SK-N-SH (cell line): ENCODE measurements at regions not wholly inside any gene's neighbourhood (a gene's known extent, or its start where the extent isn't known, plus 50 kb on each side); places are given as distances from the start of the nearest gene placed in this dataset.

Experiments
- CTCF ChIA-PET: fragments of 300-600, 350-600 bp; formaldehyde crosslinking; extraction: SDS; loops from one replicate; lab custom pipeline; 2021; lab: Yijun Ruan, JAX
- POLR2A ChIA-PET: fragments of 350-600 bp; sonication (Branson Sonifier 250); formaldehyde crosslinking; extraction: SDS; loops from one replicate; lab custom pipeline; 2020; ENCODE audit warnings: antibody characterized with exemption, inconsistent platforms; lab: Yijun Ruan, JAX
- DNase-seq: peaks from one replicate; pipeline ENCODE4 v3.0.0; 2012
- H2AFZ ChIP-seq: fragments of 200-600 bp; sonication (generic); 2 replicates; pipeline ENCODE4 v1.8.1; 2016; ENCODE audit warnings: antibody characterized with exemption, mild to moderate bottlenecking, low read depth
- H3F3A ChIP-seq: fragments of 200-600 bp; sonication (generic); replicated peaks from 2 replicates; pipeline ENCODE3; 2016; ENCODE audit warnings: antibody characterized with exemption, mild to moderate bottlenecking; ENCODE audit not compliant: insufficient read depth
- H3K27ac ChIP-seq, 2 experiments: fragments of 200-500 bp in 1 of 2; fragments of 200-600 bp in 1 of 2; sonication (Bioruptor generic) in 1 of 2; sonication (generic), shearing (Covaris generic) in 1 of 2; 2 replicates each; pipeline versions ENCODE4 v1.5.1 to v1.6.1; 2014 to 2016; ENCODE audit warnings: low read depth in 2 of 2, inconsistent platforms in 1 of 2, low read length in 1 of 2, mild to moderate bottlenecking in 1 of 2, mixed read lengths in 1 of 2
- H3K27me3 ChIP-seq: fragments of 200-600 bp; sonication (generic), shearing (Covaris generic); 2 replicates; pipeline ENCODE4 v1.6.1; 2016; ENCODE audit warnings: mixed run types; ENCODE audit not compliant: insufficient read depth
- H3K36me3 ChIP-seq, 2 experiments: fragments of 200-500 bp in 1 of 2; fragments of 200-600 bp in 1 of 2; sonication (Bioruptor generic) in 1 of 2; sonication (generic) in 1 of 2; replicated peaks in 1 of 2; 2 replicates each; pipeline versions ENCODE3 to v1.5.1; 2014 to 2016; ENCODE audit warnings: low read length in 1 of 2, mild to moderate bottlenecking in 1 of 2; ENCODE audit not compliant: insufficient read depth in 2 of 2, control insufficient read depth in 1 of 2
- H3K4me1 ChIP-seq, 2 experiments: fragments of 200-500 bp in 1 of 2; fragments of 200-600 bp in 1 of 2; sonication (Bioruptor generic) in 1 of 2; sonication (generic), shearing (Covaris generic) in 1 of 2; 2 replicates each; pipeline versions ENCODE4 v1.5.1 to v1.6.1; 2014 to 2016; ENCODE audit warnings: low read depth in 1 of 2, low read length in 1 of 2, mixed run types in 1 of 2; ENCODE audit not compliant: insufficient read depth in 2 of 2, control insufficient read depth in 1 of 2
- H3K4me2 ChIP-seq: fragments of 200-600 bp; sonication (generic), shearing (Covaris generic); 2 replicates; pipeline ENCODE4 v1.6.1; 2017; ENCODE audit warnings: mixed run types
- H3K4me3 ChIP-seq, 2 experiments: fragments of 200-500 bp in 1 of 2; fragments of 200-600 bp in 1 of 2; sonication (Bioruptor generic) in 1 of 2; sonication (generic), shearing (Covaris generic) in 1 of 2; 2 replicates each; pipeline versions ENCODE4 v1.5.1 to v1.8.1; 2014 to 2016; ENCODE audit warnings: low read depth in 2 of 2, inconsistent platforms in 1 of 2, low read length in 1 of 2, mild to moderate bottlenecking in 1 of 2, mixed read lengths in 1 of 2, moderate library complexity in 1 of 2
- H3K79me2 ChIP-seq: fragments of 200-600 bp; sonication (generic); 2 replicates; pipeline ENCODE4 v1.8.1; 2017; ENCODE audit warnings: mild to moderate bottlenecking; ENCODE audit not compliant: insufficient read depth
- H3K9ac ChIP-seq: fragments of 200-600 bp; sonication (generic); 2 replicates; pipeline ENCODE4 v1.6.1; 2017; ENCODE audit warnings: mixed run types
- H3K9me2 ChIP-seq: fragments of 200-600 bp; sonication (generic); 2 replicates; pipeline ENCODE4 v1.6.1; 2017; ENCODE audit warnings: mixed run types
- H3K9me3 ChIP-seq: fragments of 200-600 bp; sonication (generic); 2 replicates; pipeline ENCODE4 v1.6.1; 2017; ENCODE audit warnings: mixed run types, mild to moderate bottlenecking, moderate library complexity
- H4K20me1 ChIP-seq: fragments of 200-600 bp; sonication (generic); 2 replicates; pipeline ENCODE4 v1.6.1; 2017; ENCODE audit warnings: mild to moderate bottlenecking, mixed run types; ENCODE audit not compliant: insufficient read depth
- CHD2 ChIP-seq: fragments of 150-350 bp; IDR thresholded peaks from 2 replicates; pipeline ENCODE4 v1.6.1; 2018; ENCODE audit warnings: low read length; ENCODE audit not compliant: partially characterized antibody
- ELF1 ChIP-seq: IDR thresholded peaks from 2 replicates; pipeline ENCODE4 v1.4.0; 2012
- FOSL2 ChIP-seq: IDR thresholded peaks from 2 replicates; pipeline ENCODE4 v1.4.0; 2012; ENCODE audit warnings: low read depth, mild to moderate bottlenecking, moderate library complexity, borderline replicate concordance
- FOXM1 ChIP-seq: IDR thresholded peaks from 2 replicates; pipeline ENCODE4 v1.4.0; 2012; ENCODE audit warnings: low read depth, mild to moderate bottlenecking
- GABPA ChIP-seq: IDR thresholded peaks from 2 replicates; pipeline ENCODE4 v1.4.0; 2012; ENCODE audit warnings: low read depth, mild to moderate bottlenecking
- NRF1 ChIP-seq: IDR thresholded peaks from 2 replicates; pipeline ENCODE4 v1.6.1; 2012; ENCODE audit warnings: low read depth, mild to moderate bottlenecking, low read length
- RCOR1 ChIP-seq: fragments of 150-350 bp; IDR thresholded peaks from 2 replicates; pipeline ENCODE4 v1.6.1; 2017; ENCODE audit warnings: antibody characterized with exemption, low read length
- RFX5 ChIP-seq: IDR thresholded peaks from 2 replicates; pipeline ENCODE4 v1.6.1; 2012; ENCODE audit warnings: mild to moderate bottlenecking, improper control_type of control experiment, low read length
- RXRA ChIP-seq: IDR thresholded peaks from 2 replicates; pipeline ENCODE4 v1.4.0; 2012; ENCODE audit warnings: low read depth, mild to moderate bottlenecking, borderline replicate concordance
- SMC3 ChIP-seq: IDR thresholded peaks from 2 replicates; pipeline ENCODE4 v1.6.1; 2012; ENCODE audit warnings: low read depth, low read length, improper control_type of control experiment
- TEAD4 ChIP-seq: IDR thresholded peaks from 2 replicates; pipeline ENCODE4 v1.4.0; 2012; ENCODE audit warnings: mild to moderate bottlenecking, borderline replicate concordance; ENCODE audit not compliant: insufficient read depth
- YY1 ChIP-seq: IDR thresholded peaks from 2 replicates; pipeline ENCODE4 v1.4.0; 2012; ENCODE audit warnings: low read depth, mild to moderate bottlenecking
- WGBS: methylation state at CpG from one replicate; pipeline ENCODE4 v1.1.6; 2017; ENCODE audit warnings: low lambda C conversion rate; 5-methylcytosine and 5-hydroxymethylcytosine counted together
- TF ChIP-seq, protein P1 (sequence below): IDR thresholded peaks from 2 replicates; pipeline ENCODE4 v1.4.0; 2012; ENCODE audit warnings: low read depth, borderline replicate concordance
- TF ChIP-seq, protein P2 (sequence below): fragments of 200-600 bp; sonication (generic); IDR thresholded peaks from 2 replicates; pipeline ENCODE4 v1.6.1; 2017; ENCODE audit warnings: antibody characterized with exemption, mild to moderate bottlenecking, moderate library complexity
- TF ChIP-seq, protein P3 (sequence below): IDR thresholded peaks from 2 replicates; pipeline ENCODE4 v1.4.0; 2012; ENCODE audit warnings: low read depth, borderline replicate concordance
- TF ChIP-seq, protein P4 (sequence below): fragments of 150-350 bp; IDR thresholded peaks from 2 replicates; pipeline ENCODE4 v1.6.1; 2017; ENCODE audit warnings: antibody characterized with exemption, low read length, low read depth, borderline replicate concordance

DNA sequence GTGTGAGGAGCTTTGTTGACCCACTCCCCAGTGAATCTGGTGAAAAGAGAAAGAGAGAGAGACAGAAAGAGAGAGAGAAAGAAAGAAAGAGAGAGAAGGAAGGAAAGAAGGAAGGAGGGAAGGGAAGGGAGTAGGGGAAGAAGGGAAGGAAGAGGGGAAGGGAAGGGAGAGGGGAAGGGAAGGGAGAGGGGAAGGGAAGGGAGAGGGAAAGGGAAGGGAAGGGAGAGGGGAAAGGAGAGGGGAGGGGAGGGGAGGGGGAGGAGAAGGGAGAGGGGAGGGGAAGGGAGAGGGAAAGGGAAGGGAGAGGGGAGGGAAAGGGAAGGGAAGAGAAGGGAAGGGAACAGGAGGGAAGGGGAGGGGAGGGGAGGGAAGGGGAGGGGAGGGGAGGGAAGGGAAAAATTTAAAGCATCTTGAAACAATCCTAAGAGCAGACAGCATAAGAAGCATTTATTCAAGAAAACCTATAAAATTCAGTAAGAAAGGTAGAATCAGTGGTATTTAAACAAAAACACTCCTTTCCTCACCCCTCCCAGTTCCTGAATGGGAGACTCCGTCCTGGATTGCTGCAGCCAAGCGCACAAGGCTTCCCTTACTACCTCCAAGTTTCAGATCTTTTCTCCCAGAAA is 846.2 kb upstream of the POM121L12 start:
- no peaks in the 10 kb centered on the region for H4K20me1 ChIP-seq

DNA sequence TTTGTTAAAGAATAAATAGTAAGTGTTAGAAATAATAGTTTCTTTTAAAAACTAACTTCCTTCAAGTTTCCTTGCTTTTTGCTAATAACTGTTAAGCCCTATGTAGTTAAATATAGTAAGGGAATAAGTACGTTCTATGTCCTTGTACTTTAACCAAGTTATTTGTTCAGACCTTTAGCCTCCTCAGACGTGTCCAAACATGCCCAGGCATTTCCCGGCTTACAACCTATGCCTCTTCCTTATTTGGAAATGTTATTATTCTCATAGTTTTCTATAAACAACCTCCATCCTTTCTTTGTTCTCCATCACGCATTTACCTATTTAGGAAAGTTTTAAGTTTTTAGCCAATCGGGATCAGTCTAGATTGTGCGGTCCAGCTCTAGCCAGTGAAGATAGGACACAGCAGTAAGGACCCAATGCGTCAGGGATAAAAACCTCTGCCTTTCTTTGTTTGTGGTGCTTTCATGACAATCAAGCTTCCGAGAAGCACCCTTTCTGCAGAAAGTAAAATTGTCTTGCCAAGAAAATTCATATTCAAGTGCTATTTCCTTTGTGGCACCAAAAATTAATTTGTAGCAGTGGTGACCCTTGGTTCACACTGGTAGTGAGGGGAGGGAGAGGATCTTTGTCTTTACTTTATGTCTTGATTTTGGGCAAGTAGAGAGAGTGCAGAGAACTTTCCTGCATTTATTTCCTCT is 851.3 kb upstream of the POM121L12 start:
- Histone ChIP-seq H3K27ac (no peak overlapping the region), H3K36me3 (no peaks in the 10 kb centered on the region), H3K4me1 (no peaks in the 10 kb centered on the region), H3K4me2 (no peak overlapping the region), H3K9me2 (peaks cover 7% of the 10 kb centered on the region; the same call in 1 of the 2 replicates), H3F3A (no peaks in the 10 kb centered on the region), H2AFZ (no peak overlapping the region), H3K4me3 (no peak overlapping the region), H4K20me1 (no peaks in the 10 kb centered on the region), H3K79me2 (no peaks in the 10 kb centered on the region), H3K27me3 (no peaks in the 10 kb centered on the region), H3K9me3 (peaks cover 8% of the 10 kb centered on the region; the same call in 1 of the 2 replicates), H3K9ac (no peak overlapping the region)
- WGBS = 56% methylated on average over 8 of the region's 8 CpGs
- DNase-seq = no peak
- ChIA-PET CTCF (no interaction called here), POLR2A (no interaction called here)
- TF ChIP-seq FOXM1 (no peak), GABPA (no peak), FOSL2 (no peak), TEAD4 (no peak), RCOR1 (no peak), CHD2 (no peak), ELF1 (no peak), YY1 (no peak), NRF1 (no peak)
- TF ChIP-seq, protein P1, sequence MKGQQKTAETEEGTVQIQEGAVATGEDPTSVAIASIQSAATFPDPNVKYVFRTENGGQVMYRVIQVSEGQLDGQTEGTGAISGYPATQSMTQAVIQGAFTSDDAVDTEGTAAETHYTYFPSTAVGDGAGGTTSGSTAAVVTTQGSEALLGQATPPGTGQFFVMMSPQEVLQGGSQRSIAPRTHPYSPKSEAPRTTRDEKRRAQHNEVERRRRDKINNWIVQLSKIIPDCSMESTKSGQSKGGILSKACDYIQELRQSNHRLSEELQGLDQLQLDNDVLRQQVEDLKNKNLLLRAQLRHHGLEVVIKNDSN = no peak
- TF ChIP-seq, protein P2, sequence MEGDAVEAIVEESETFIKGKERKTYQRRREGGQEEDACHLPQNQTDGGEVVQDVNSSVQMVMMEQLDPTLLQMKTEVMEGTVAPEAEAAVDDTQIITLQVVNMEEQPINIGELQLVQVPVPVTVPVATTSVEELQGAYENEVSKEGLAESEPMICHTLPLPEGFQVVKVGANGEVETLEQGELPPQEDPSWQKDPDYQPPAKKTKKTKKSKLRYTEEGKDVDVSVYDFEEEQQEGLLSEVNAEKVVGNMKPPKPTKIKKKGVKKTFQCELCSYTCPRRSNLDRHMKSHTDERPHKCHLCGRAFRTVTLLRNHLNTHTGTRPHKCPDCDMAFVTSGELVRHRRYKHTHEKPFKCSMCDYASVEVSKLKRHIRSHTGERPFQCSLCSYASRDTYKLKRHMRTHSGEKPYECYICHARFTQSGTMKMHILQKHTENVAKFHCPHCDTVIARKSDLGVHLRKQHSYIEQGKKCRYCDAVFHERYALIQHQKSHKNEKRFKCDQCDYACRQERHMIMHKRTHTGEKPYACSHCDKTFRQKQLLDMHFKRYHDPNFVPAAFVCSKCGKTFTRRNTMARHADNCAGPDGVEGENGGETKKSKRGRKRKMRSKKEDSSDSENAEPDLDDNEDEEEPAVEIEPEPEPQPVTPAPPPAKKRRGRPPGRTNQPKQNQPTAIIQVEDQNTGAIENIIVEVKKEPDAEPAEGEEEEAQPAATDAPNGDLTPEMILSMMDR = no peak
- TF ChIP-seq, protein P3, sequence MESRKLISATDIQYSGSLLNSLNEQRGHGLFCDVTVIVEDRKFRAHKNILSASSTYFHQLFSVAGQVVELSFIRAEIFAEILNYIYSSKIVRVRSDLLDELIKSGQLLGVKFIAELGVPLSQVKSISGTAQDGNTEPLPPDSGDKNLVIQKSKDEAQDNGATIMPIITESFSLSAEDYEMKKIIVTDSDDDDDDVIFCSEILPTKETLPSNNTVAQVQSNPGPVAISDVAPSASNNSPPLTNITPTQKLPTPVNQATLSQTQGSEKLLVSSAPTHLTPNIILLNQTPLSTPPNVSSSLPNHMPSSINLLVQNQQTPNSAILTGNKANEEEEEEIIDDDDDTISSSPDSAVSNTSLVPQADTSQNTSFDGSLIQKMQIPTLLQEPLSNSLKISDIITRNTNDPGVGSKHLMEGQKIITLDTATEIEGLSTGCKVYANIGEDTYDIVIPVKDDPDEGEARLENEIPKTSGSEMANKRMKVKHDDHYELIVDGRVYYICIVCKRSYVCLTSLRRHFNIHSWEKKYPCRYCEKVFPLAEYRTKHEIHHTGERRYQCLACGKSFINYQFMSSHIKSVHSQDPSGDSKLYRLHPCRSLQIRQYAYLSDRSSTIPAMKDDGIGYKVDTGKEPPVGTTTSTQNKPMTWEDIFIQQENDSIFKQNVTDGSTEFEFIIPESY = no peak

More for the DNA sequence above, 846.2 kb upstream of the POM121L12 start:
- Histone ChIP-seq H3F3A (no peaks in the 10 kb centered on the region), H2AFZ (no peak overlapping the region), H3K36me3 (no peaks in the 10 kb centered on the region), H3K9ac (no peak overlapping the region), H3K4me1 (no peaks in the 10 kb centered on the region), H3K79me2 (no peaks in the 10 kb centered on the region), H3K9me2 (peaks cover 7% of the 10 kb centered on the region; the same call in 1 of the 2 replicates), H3K9me3 (peaks cover 7% of the 10 kb centered on the region; the same call in 1 of the 2 replicates), H3K4me3 (no peak overlapping the region), H3K27me3 (no peaks in the 10 kb centered on the region), H3K27ac (no peak overlapping the region), H3K4me2 (no peak overlapping the region)
- WGBS = 26% methylated on average over 2 of the region's 2 CpGs
- ChIA-PET CTCF (no interaction called here), POLR2A (no interaction called here)
- no peak for TF ChIP-seq RFX5
- TF ChIP-seq RXRA = no peak
- TF ChIP-seq SMC3 = no peak
- no peak for TF ChIP-seq NRF1
- TF ChIP-seq, protein P4, sequence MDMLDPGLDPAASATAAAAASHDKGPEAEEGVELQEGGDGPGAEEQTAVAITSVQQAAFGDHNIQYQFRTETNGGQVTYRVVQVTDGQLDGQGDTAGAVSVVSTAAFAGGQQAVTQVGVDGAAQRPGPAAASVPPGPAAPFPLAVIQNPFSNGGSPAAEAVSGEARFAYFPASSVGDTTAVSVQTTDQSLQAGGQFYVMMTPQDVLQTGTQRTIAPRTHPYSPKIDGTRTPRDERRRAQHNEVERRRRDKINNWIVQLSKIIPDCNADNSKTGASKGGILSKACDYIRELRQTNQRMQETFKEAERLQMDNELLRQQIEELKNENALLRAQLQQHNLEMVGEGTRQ = no peak
- TF ChIP-seq FOSL2 = no peak
- no peak for TF ChIP-seq CHD2
- TF ChIP-seq FOXM1 = no peak
- TF ChIP-seq ELF1 = no peak
- TF ChIP-seq, protein P2 = no peak
- no peak for TF ChIP-seq YY1
- no peak for DNase-seq
